Limb (tissue), 2 donors: ENCODE measurements at regions not wholly inside any gene's neighbourhood (a gene's known extent, or its start where the extent isn't known, plus 50 kb on each side); places are given as distances from the start of the nearest gene placed in this dataset.

Experiments
- DNase-seq, 2 donors: peaks; one replicate each; pipeline ENCODE4 v3.0.0-alpha.2; 2016; ENCODE audit errors: extremely low spot score in 2 of 2

DNA sequence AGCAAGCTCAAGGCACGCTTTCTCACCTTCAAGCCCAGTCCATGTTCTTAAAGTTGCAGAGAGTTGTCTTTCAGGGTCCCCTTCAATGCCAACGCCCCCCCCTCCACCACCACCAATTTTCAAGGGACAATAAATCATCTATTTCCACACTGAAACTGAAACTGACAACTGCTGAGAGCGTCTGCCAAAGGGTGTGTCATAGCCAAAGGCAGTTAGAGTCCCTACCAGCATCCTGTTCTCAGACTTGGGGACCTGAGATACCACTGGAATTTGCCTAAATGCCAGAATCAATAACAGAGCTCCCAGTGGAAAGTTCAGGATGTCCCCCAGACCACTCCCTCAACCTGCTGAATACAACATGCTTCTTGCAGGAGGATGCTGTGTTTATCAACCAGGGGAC lies 133.2 kb upstream of the SOX9 start:
- no peak for DNase-seq

DNA sequence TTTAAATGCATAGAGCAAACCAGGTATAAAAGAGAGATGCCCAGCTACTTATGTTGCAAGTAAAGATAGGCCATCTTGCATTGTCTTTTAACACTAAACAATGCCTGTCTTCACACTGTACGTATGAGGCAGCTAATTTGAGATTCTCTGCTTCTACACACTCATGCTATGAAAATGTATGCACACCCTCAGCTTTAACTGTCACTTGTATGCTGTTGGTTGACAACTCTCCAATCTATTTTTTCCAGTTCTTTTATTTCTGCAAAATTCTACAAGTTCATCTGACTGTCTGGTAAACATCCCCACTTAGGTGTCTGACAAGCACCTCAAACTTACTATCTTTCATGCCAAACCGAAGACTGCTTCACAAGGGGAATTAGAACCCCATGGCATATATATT lies 131.7 kb upstream of the SOX9 start:
- no peak for DNase-seq

DNA sequence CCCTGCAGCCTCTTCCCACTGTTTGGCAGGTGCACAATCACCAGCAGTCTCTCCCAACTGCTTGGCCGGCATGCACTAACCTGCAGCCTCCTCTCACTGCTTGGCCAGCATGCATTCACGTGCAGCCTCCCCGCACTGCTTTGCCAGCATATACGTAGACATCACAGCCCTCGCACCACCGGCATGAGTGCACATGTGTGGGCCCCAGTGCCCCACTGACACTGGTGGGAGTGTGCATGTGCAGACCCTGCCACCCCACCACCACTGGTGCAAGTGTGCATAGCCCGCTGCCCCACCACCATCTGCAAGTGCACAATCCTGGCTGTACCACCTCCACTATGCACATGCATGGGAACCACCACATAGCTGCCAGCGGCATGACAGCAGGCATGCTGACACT lies 127.5 kb upstream of the SOX9 start:
- no peak for DNase-seq

DNA sequence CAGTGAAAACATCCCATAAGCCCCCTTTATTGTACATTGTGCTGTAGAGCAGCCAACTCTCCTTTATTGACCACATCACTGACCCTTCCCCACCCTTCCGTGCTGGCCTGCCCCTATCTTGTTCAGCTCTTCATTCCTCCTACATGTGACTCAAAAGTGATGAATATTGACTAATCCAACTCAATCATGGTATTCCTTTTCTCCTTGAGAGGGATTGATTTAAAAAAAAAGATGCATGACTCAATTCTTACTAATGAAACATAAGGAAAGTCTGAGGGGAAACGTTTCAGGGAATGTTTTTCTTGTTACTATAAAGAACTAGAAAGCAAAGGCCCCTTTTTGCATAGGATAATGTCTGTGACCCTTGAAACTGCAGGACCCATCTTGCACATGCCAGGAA lies 125.2 kb upstream of the SOX9 start:
- DNase-seq = no peak

DNA sequence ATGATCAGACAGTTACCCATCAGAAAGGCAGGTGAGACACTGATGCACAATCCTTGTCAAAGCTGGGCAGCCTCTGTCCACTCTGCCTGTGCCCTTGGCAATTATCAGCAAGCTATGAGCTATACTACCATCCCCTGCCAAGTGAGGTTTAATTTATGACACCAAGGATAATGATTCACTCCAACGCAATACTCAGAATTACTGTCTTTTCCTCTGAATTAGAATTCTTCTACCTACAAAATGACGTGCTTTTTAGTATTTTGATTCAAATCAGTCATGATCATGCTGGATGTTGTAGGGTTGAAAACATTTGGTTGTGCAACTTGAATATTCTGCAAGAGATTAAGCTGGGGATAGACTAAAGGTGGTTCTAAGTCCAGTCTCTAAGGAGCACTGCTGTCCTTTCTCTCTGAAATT lies 116.8 kb upstream of the SOX9 start:
- DNase-seq = no peak

DNA sequence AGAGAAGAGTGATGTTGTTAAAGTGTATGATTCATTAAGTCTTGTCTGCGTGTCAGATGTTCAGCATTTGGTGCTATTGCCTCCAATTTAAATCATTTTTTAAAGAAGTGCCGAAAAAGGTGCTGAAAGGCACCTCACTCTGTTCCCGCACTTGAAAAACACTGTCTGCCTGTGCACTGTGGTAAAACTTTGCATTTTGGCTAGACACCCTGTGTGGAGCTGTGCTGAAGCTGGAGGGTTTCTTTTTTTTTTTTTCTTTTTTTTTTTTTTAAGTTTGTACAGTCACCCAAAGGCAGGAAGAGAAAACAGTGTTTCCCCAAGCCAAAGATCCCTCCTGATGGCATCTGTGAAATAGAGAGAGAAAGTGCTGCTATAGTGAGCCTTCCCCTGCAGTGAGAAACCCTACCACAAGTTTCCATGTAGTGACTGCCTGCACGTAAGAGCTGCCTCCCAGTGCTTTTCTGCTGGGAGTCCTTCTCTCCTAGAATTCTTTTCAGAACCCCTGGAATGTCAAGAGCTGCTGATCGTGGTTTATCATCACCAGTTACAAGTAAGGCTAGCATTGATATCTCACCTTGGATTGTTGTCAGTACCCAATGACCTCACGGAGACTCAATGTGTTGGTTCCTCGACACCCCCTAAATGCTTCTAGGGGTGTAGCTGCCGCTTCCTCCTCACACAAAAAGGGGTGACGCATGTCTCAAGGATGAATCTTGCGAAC lies 116.0 kb upstream of the SOX9 start:
- DNase-seq = no peak

DNA sequence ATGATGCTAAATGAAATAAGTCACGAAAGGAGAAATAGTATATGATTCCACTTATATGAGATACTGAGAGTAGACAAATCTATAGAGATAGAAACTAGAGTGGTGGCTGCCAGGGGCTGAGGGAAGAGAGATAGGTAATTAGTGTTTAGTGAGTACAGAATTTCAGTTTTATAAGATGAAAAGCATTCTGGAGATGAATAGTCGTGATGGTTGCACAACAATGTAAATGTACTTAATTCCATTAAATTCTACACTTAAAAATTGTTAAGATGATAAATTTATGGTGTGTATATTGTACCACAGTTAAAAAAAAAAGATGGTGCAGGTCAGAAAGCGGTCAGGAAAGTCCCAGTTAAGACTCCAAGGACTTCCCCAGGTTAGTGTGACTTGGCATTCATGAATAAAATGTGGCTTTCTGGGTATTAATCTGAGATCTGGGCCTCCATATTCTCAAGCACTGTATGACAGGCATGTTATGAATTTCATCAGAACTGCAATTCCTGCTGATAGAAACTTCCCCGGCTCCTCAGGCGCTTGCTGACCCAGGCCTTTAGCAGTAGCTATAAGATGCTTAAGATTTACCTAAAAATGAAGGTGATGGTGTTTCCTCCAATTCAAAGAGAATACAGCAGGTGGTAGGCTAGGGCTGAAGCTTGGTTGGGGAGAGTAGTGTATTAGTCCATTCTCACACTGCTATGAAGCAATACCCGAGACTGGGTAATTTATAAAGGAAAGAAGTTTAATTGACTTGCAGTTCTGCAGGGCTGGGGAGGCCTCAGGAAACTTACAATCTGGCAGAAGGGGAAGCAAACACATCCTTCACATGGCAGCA lies 115.3 kb upstream of the SOX9 start:
- no peak for DNase-seq

DNA sequence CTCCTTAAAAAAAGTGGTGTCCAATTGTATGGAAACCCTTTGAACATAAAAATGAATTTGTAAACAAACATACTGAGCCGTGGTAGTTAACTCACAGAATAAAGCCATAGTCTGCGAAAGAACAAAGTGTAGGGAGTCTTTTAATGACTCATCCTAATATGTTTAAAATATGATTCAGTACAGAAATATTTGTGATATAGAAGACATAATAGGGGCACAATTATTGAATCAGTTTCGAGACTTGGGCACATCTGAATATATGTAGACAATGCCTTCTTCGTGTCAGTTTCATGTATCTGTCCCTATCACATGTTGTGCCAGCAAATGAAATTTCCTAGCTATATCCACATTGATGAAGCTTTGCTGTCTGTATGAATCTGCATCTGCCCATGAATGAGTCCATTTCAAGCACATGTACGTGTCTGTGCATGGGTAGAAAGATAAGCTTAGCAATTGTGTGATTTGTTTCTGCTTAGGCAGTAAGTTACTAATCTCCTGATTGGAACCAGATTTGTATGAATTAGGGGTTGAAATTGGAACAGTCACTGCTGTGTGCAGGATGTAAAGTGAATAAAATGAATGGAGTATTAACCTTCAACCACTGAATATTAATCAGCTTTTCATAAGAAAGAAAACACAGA lies 112.5 kb upstream of the SOX9 start:
- DNase-seq = no peak

DNA sequence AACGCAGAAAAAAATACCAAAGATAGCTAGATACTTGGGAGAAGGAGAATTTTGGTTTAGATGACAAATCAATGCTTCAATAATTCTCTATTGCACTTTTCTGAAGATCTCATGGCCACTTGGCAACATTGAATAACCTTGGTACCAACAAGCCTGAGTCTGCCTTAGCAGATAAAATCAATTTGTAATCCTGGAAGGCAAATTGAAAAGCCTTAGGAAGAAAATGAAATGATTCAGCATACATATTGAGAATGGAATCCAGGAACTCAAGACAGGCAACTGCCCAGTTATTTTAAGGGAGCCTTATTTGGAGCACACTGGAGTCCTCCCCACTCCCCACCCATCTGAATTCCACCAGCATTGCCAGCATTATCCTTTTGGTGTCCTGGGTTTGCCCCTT lies 109.3 kb upstream of the SOX9 start:
- DNase-seq = no peak

DNA sequence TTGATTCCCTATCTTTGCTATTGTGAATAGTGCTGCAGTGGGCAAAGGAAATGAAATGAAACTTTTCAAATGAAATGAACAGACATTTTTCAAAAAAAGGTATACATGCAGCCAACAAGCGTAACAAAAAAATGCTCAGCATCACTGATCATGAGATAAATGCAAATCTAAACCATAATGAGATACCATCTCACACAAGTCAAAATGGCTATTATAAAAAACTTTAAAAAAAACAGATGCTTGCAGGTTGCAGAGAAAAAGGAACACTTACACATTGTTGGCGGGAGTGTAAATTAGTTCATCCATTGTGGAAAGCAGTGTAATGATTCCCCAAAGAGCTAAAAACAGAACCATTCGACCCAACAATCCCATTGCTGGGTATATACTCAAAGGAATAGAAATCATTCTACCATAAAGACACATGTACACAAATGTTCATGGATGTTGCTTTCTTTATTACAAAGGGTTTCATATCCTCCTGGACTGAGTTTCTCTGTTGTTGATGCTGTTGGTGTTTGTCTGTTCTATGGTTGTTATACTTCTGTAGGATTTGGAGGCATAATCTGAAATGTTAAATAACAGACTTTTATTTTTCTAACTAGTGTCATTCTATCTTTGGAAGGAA lies 99.3 kb upstream of the SOX9 start:
- DNase-seq = no peak

DNA sequence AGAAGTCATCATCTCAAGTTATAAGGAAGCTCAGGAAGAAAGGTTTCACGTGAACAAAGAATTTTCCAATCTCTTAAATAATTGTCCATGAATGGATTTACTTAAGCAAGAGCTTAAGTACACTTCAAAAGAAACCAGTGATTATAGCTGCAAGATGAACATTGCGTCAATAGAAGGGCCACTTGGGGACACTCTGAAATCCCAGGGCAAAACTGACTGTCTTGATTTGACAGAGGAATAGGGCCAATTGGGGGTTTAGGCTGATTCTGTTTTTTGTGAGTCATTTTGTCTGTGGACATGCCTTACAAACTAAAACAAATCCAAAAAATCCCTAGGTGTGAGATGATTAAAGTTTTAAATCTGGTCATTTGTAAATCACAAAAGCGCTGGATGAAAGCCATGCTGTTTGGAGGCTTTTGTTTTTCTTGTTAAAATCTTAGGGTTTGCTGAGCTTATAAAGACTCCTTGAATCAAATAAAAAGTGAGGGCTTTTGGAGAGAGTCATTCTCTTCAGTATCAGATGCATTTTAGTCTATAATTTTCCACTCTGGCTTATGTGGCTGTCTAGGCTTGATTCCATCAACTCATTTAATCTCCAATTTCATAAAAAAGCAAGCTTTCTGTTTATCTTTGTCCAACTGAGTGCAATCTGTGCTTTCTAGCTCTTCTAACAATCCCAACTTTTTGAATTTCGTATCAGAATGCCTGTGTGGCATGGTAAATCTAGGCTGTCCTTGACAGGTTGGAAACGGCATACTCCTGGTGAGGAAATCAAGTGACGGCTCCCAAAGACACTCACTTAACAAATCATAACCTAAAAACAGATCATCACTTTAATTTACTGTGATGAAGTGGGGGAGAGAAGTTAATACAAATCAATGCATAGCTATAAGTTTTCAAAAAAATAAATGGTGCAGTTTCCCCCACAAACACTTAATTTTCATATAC lies 98.2 kb upstream of the SOX9 start:
- DNase-seq = no peak

DNA sequence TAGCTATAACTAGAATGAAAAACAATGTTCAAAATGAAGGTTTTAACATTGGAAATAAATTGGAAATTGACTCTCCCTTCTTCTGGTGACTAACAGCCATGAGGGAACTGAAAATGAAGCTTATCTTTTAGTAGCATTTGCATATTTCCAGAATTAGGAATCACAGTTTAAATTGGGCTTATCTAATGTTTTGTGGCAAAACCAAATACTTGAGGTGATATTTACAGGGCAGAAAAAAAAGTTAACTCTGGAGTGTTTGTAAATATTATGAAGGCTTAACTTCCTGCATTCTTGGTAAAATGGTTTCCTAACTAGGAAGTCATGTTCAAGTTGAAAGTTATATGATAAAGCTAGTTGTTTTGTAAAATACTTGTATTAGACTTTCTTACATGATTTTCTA lies 96.4 kb upstream of the SOX9 start:
- DNase-seq = no peak

DNA sequence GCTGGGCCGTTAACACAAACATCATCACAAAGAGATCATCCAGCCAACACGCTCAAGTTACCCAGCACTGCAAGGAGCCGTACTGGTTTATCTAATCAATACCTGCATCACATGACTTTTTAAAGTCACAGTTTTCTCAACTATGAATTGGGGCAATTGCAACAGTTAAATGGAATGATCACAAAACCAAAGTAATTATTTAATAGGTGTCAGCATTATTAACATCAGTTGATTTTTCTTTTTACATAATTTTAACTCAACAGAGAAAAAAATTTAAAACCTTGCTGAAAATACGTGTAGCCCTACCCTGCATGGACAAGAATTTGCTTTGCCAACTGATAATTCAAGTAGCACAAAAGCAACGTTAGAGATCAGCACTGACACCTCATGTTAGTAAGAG lies 95.7 kb upstream of the SOX9 start:
- DNase-seq = no peak

DNA sequence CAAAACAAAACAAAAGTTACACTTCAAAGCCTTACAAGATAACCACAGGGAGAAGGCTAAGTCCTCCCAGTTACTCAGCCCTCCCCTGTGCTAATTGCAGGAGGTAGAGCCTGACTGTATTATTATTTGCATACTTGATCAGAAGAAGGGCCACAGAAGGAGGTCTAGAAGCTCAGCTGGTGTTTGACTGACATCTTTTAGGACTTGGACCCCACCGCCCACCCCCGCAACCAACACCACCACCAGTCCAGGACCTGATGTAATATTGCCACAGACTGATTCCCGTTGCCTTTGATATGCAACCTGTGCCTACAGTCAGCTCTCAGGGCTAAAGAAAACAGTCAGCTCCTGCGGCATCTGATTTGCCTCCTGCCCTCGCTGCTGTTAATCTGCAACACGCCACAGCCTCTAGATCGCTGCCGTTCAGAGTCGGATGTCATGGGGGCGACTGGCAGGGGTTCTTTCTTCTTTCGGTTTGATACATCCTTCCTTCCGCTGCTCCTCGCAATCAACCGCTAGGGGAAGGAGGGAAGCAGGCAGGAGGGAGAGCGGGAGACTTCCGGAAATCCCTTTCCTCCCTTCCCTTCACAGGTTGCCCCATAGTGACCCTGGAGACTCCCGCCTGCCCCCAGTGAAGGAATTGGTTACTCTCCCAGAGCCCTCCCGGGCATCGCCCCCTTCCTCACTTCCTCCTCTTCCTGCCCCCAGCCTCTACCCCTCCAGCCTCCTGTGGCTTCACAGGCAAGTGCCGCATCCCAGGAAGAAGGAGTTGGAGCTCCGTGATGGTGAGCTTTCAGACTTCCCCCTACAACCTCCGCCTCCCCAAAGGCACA lies 90.5 kb upstream of the SOX9 start:
- DNase-seq = peak; percentile 69 to 77

DNA sequence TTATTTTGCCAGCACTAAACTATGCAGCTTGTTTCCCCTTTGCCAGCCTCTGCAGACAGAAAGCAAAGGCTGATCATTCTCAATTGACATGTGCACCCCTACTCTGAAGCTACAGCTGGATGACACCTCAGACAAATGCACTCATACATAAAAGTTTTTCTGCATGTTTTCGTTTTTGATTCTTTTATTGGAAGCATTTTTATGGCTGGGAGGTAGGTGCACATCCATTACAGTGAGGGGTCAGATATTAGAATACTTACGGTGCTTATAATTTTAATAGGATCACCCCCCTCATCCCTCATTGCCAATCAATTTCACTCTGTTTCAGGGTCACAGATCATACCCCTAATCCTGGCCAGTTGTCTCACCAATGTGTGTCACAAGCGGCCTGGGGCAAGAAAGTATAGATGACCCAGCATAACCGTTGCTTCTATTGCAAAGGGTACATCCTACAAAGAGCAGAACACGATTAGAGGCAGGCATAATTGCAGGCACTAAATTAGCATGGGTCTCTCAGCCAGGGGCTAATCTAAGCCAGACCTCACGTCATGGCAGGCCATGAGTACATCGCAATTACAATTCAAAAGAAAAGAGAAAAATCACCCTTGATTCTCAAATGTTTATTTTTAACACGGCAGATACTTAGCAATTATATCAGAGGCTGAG lies 89.5 kb upstream of the SOX9 start:
- no peak for DNase-seq

DNA sequence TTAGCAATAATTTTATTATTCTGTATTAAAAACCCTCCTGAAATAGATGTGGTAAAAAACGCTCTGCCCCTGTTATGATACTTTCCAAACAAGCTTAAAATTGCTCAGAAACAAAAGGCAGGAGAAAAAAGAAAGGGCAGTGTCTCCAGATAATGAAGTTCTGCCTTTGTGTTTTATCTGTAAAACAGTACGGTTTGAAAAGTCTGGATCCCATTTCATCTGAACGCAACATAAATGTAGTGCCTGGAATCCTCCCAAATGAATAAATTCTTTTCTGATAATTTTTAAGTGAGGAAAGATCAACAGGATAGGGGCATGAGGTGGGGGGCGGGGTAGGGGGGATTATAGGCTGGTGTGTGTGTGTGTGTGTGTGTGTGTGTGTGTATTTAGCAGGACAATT lies 87.5 kb upstream of the SOX9 start:
- DNase-seq = no peak

DNA sequence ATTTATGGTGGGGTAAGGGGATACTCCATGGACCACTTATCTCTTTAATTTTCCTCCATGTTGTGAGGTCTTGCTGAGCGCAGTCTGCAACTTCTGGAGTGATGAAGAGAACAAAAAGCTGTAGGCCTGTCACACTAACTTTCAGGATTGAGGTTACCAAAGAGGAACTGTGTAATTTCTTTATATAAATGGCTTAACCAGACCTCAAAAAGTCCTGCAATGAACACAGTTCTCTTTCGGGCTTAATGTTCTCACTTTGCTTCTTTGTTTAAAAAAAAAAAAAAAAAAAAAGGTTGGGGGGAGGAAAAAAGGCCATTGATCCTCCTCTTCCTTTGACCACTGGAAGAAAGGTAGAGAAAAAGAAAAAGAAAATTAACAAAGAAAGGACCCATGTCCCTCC lies 86.8 kb upstream of the SOX9 start:
- no peak for DNase-seq

DNA sequence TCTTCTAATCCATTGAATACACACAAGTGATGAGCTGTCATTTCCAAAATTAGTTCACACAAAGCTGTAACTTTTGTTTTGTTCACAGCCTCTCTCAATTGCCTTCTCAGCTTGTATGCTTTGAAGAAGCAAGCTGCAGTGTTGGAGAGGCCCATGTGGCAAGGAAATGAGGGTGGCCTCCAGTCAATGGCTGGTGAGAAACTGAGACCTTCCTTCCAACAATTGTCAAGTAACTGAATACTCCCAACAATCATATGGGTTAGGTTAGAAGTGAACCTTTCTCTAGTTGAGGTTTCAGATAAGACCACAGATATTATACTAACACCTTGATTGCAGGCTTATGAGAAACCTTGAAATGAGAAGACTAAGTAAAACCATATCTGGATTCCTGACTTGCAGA lies 82.4 kb upstream of the SOX9 start:
- DNase-seq = no peak

DNA sequence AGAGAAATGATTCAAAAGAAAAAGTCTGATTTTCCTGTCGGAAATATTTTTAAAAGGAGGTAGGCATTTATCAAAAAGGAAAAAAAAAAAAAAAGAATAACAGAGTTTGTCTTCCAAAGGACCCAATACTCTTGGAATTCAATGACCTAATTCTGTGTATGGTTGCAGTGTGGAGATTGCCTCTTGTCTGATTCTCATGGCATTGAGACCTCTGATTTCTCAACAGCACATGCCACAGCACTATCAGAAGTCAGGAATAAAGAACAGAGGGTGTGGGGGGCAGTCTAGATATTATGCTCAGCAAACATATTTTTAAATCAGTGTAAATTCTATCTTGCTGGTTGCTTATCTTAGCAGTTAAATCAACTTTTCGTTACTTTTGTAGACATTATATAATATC lies 81.3 kb upstream of the SOX9 start:
- no peak for DNase-seq

DNA sequence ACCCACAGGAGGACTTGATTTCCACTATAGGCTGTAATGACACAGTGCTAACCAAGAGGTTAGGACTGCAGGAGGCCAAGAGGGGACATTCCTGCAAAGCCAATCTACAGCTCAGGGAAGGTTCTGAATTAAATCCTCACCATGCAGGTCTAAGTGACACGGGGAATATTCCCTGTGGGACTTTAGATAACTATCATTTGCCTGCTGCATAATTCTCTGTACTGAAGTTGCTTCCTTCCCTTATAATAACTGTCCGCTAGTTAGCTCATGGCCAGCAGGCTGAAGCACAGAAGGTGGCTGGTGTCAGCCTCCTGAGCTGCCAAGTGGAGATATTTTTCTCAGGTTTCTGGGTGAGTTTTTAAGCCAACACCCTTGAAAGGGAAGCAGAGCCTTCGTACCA lies 74.6 kb upstream of the SOX9 start:
- DNase-seq = no peak
